Activated CD8-positive, alpha-beta memory T cell treated with anti-CD3 and anti-CD28 coated beads for 4 hours (primary cell): ENCODE measurements at regions not wholly inside any gene's neighbourhood (a gene's known extent, or its start where the extent isn't known, plus 50 kb on each side); places are given as distances from the start of the nearest gene placed in this dataset.

Experiments used
- DNase-seq, 2 donors: peaks; one replicate each; pipeline ENCODE4 v3.0.0-alpha.2; 2020; ENCODE audit warnings: low read depth in 2 of 2

DNA sequence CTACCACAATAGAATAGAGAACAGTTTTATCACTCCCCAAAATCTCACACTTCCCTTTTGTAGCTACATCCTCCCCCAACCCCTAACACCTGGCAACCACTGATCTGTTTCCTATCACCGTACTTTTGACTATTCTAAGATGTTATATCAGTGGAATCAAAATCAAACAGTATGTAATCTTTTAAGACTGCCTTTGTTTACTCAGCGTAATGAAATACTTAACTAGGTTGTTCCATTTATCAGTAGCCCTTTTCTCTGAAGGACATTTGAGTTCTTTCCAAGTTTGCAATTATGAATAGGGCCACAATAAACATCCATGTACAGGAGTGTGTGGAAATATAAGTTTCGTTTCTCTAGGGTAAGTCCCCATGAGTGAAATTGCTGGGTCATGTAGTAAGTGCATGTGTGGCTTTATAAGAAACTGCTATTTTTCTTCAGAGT lies 372.3 kb downstream of the SV2B start:
- DNase-seq: no peak

- DNase-seq: no peak
These were observed 374.0 kb downstream of the SV2B start for GRCh38 chr15:91473894-91474545.

- no peak for DNase-seq
These were observed 376.6 kb upstream of the SLCO3A1 start for GRCh38 chr15:91476861-91477260.

- DNase-seq: no peak
These were observed 374.8 kb upstream of the SLCO3A1 start for GRCh38 chr15:91478717-91479191.

DNA sequence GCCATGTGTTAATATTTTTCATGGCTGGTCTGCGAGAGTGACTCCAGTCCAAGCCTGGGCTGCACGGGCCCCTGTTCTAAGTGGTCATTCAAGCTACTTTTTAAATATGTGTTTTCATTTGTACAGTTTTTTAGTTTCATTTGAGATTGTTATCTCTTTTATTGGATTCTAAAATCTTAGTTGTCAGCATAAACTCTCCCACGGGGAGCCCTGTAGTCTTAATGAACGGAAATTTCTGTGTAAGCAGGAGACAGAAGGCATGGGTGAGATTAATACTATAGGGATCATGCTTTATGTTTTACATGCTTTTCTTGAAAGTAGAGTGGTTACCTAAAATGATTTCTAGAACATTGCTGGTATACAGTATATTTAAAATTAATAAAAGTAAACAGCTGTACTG lies 373.1 kb upstream of the SLCO3A1 start:
- DNase-seq: no peak

- DNase-seq: no peak
These were observed 370.7 kb upstream of the SLCO3A1 start for GRCh38 chr15:91482799-91483198.

DNA sequence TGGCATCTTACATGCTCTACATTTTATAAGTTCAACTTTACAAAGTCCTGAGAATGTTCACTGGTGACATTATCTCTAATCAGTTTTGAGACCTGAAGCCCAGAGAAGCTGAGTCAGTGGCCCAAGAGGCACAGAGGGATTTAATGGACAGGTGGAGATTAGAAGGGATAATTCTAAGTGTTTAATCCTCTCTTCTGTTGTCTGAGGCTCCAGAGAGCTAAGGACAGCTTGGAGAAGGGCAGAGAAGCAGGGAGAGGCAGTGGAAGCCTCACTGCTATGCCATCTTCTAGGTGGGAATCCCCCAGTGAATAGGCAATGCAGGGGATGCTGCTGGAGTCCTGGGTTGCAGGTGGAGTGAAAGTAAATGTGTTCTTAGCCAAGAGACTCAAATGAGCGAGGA lies 369.4 kb upstream of the SLCO3A1 start:
- DNase-seq: no peak

GRCh38 chr15:91488452-91488851 lies 365.1 kb upstream of the SLCO3A1 start:
- no peak for DNase-seq

DNA sequence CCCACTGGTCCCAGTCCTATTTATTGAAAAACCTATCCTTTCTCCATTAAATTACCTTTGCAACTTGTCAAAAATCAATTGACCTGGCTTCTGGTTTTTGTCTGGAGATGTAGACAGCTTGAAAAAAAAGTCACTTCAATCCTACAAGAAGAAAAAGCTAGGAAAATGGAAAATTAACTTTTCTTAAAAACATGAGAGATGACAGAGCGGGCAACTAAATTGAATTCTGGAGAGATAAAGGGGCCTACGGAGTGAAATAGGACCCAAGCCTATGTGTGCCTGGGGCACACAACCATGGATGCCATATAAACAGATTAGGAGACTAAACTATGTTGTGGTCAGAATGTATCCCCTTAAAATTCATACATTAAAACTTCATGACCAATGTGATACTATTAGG lies 363.3 kb upstream of the SLCO3A1 start:
- no peak for DNase-seq

- DNase-seq: no peak
These were observed 362.2 kb upstream of the SLCO3A1 start for GRCh38 chr15:91491101-91491950.

GRCh38 chr15:91496754-91497691 lies 356.5 kb upstream of the SLCO3A1 start:
- no peak for DNase-seq

DNA sequence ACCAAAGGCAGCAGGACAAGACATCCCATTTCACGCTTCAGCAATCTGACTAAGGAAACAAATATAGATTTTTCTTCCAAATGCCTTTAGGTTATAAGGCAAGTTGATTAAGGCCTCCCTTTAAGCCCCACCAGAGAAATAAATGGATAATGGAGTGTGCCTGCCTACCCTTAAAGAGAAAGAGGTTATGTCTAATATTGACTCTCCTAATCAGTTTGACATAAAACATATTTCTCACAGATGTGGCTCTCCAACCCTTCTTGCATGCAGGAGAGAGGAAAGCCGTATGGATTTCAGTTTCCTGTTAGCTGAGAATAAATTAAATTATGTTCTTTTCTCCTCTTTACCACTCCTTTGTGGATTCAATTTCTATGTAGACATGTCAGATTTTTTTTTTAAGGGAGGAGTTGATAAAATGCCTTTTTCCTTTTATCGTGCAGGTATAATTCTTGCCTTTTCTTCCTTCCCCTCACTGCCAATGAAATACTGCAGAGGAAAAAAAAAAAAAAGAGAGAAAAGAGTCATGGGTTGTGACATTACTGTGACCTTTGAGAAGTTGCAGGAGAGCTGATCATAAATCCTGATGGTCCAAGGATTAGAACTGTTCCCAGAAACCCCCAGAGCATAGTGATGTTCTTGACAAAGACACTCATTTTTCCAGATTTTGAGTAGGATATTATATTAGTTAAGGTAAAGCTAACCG lies 355.3 kb upstream of the SLCO3A1 start:
- DNase-seq: no peak

GRCh38 chr15:91498749-91499062 lies 354.8 kb upstream of the SLCO3A1 start:
- DNase-seq: no peak

GRCh38 chr15:91499774-91500383 lies 353.6 kb upstream of the SLCO3A1 start:
- DNase-seq: no peak

GRCh38 chr15:91508633-91509032 lies 344.9 kb upstream of the SLCO3A1 start:
- no peak for DNase-seq

DNA sequence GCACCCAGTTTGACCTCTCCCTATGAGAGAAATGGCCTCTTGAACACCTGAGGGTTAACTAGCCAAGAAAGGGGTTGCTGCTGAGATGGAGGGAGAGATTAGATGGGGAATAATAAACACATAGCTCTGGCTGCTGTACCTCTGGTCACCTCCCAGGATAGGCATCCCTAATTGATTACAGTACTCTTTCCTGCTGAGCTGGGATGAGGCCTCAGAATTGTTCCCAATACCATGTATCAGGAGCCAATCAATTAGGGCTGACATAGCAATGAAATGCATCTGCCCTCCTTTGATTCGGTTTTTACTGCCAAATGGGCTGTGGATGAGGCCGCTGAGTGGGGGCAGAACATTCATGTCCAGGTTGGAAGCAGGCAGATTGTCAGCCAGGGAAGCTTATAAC lies 339.4 kb upstream of the SLCO3A1 start:
- DNase-seq: no peak

GRCh38 chr15:91515188-91515754 lies 338.2 kb upstream of the SLCO3A1 start:
- DNase-seq: no peak

GRCh38 chr15:91516866-91517265 lies 336.6 kb upstream of the SLCO3A1 start:
- no peak for DNase-seq

DNA sequence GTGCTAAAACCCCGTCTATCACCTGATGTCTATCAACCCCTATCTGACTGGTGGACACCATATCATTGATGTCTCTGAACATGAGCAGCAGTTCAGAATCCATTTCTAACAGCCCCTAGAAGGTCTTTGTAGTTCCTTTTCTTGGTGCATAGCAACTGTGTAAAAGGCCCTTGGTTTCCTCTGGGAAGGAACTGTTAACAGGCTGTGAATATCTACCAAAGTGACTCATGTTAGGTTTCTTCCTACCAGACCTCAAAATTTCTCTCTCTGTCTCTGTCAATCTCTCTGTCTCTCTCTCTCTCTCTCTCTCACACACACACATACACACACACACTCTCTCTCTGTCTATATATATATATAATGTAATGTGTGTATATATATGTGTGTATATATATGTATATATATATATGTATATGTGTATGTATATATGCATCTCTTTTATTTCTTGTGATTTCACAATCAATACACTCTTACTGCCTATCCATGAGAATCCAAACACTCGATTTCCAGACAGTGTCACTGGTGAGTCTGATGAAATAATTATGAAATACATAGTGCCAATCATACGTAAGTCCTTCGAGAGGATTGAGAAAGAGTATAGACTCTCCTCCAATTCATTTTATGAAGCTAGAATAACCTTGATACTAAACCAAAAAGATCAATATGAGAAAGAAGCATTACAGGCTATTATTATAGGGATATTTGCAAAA lies 335.9 kb upstream of the SLCO3A1 start:
- DNase-seq: no peak

DNA sequence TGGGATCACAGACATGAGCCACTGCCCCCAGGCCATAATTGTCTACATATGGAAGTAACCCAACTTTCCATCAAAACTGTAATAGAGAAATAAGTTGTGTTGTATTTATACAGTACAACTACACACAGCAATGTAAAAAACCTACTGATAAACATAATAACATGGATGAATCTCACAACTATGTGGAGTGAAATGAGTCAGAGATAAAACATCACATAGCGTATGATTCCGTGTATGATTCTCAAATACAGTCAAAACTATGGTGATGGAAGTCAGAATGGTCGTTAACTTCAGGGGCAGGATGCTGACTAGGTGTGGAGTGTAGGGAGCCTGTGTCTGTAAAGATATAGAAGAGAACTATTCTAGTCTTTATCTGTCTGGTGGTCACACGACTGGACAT lies 332.7 kb upstream of the SLCO3A1 start:
- DNase-seq: no peak
